Keratinocyte (primary cell): ENCODE measurements at regions not wholly inside any gene's neighbourhood (a gene's known extent, or its start where the extent isn't known, plus 50 kb on each side); places are given as distances from the start of the nearest gene placed in this dataset.

ENCODE experiments used
- DNase-seq: peaks from one replicate; pipeline ENCODE4 v3.0.0-alpha.2; 2011; ENCODE audit warnings: low read depth, missing footprints, low spot score
- FAIRE-seq: peaks from 2 replicates; lab custom pipeline; 2011; peaks lifted over from hg19 to GRCh38; lab: Jason Lieb, UNC
- H2AFZ ChIP-seq: 2 replicates; pipeline ENCODE4 v1.6.0; 2012; ENCODE audit warnings: low read length, control low read depth, inconsistent platforms; ENCODE audit not compliant: control insufficient read depth
- H3K27ac ChIP-seq: 2 replicates; pipeline ENCODE4 v1.5.1; 2011; ENCODE audit warnings: low read length; ENCODE audit not compliant: control insufficient read depth, insufficient read depth
- H3K27me3 ChIP-seq: 3 replicates; pipeline ENCODE4 v1.6.0; 2011; ENCODE audit warnings: low read length; ENCODE audit not compliant: control insufficient read depth, insufficient read depth; ENCODE audit errors: extremely low read depth
- H3K36me3 ChIP-seq, 2 experiments: 2 replicates in 1 of 2; 3 replicates in 1 of 2; pipeline ENCODE4 v1.5.1; 2011; ENCODE audit warnings: low read length in 2 of 2, mild to moderate bottlenecking in 1 of 2; ENCODE audit not compliant: control insufficient read depth in 2 of 2, insufficient read depth in 2 of 2; ENCODE audit errors: extremely low read depth in 1 of 2
- H3K4me1 ChIP-seq: 3 replicates; pipeline ENCODE4 v1.5.1; 2011; ENCODE audit warnings: low read length; ENCODE audit not compliant: control insufficient read depth, insufficient read depth; ENCODE audit errors: extremely low read depth
- H3K4me2 ChIP-seq: 3 replicates; pipeline ENCODE4 v1.6.0; 2011; ENCODE audit warnings: low read depth, low read length; ENCODE audit not compliant: control insufficient read depth, insufficient read depth; ENCODE audit errors: extremely low read depth
- H3K4me3 ChIP-seq, 3 experiments: fragments of 200-600 bp in 1 of 3; sonication (generic) in 1 of 3; 2 replicates in 2 of 3; 3 replicates in 1 of 3; pipeline ENCODE4 v1.5.1; 2011 to 2016; ENCODE audit warnings: low read length in 3 of 3, mild to moderate bottlenecking in 3 of 3, control low read depth in 2 of 3, inconsistent platforms in 1 of 3, low read depth in 1 of 3, mixed read lengths in 1 of 3, mixed run types in 1 of 3, moderate library complexity in 1 of 3; ENCODE audit not compliant: control insufficient read depth in 2 of 3, insufficient read depth in 2 of 3; ENCODE audit errors: extremely low read depth in 1 of 3
- H3K79me2 ChIP-seq: 2 replicates; pipeline ENCODE4 v1.6.0; 2012; ENCODE audit warnings: low read length; ENCODE audit not compliant: control insufficient read depth, insufficient read depth
- H3K9ac ChIP-seq: 3 replicates; pipeline ENCODE4 v1.6.0; 2011; ENCODE audit warnings: low read length; ENCODE audit not compliant: control insufficient read depth, insufficient read depth; ENCODE audit errors: extremely low read depth
- H3K9me1 ChIP-seq: 3 replicates; pipeline ENCODE4 v1.6.0; 2011; ENCODE audit warnings: low read length; ENCODE audit not compliant: control insufficient read depth, insufficient read depth; ENCODE audit errors: extremely low read depth
- H3K9me3 ChIP-seq: 2 replicates; pipeline ENCODE4 v1.5.1; 2012; ENCODE audit warnings: low read depth, low read length; ENCODE audit not compliant: control insufficient read depth
- H4K20me1 ChIP-seq: 3 replicates; pipeline ENCODE4 v1.6.0; 2011; ENCODE audit warnings: low read length; ENCODE audit not compliant: control insufficient read depth, insufficient read depth; ENCODE audit errors: extremely low read depth
- EZH2 ChIP-seq: IDR thresholded peaks from one replicate; pipeline ENCODE4 v1.6.1; 2012; ENCODE audit warnings: inconsistent platforms, mild to moderate bottlenecking, low read length, moderate library complexity
- dilution Hi-C: fragments of 300-500 bp; cut with MboI; formaldehyde crosslinking; loops from one replicate; pipeline ENCODE4 v1.7.0; 2020; ENCODE audit warnings: low sequenced_read_pairs; ENCODE audit not compliant: extremely low pct_ligation_motif_present
- TF ChIP-seq, protein P1 (sequence below), 3 experiments: IDR thresholded peaks in 1 of 3; conservative IDR thresholded peaks in 1 of 3; optimal IDR thresholded peaks in 1 of 3; 2 replicates in 2 of 3; 3 replicates in 1 of 3; pipeline versions ENCODE3 to v1.5.1; 2011; ENCODE audit warnings: low read length in 3 of 3, mild to moderate bottlenecking in 3 of 3, moderate library complexity in 2 of 3, control low read depth in 1 of 3, inconsistent platforms in 1 of 3; ENCODE audit not compliant: insufficient read depth in 2 of 3; ENCODE audit errors: extremely low read depth in 1 of 3

DNA sequence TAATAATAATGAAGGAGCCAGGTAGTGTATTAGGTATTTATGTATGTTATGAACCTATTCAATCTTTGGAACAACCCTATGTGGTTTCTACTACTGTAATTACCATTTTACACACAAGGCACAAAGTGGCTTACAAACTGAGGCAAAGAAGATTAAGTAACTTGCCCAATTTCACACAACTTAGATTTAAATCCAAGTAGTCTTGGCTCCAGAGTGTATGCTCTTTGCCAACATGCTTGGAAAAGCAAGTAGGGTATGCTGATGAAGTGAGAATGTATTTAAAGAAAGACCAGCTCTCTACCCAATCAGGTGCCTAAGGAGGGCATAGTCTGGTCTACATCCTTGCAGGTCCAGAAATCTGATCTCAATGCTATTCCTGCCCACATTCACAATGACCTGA is 463.2 kb downstream of the METTL15 start:
- H3K9me1 ChIP-seq = no peaks in the 10 kb centered on the region
- dilution Hi-C loops = no loop called here
- H3K36me3 ChIP-seq = no peaks in the 10 kb centered on the region
- DNase-seq (no peak), FAIRE-seq (no peak)
- H3K4me1 ChIP-seq = peaks cover 2% of the 10 kb centered on the region
- H3K4me2 ChIP-seq = no peak overlapping the region
- H3K79me2 ChIP-seq = no peaks in the 10 kb centered on the region
- no peaks in the 10 kb centered on the region for H3K9me3 ChIP-seq
- H2AFZ ChIP-seq = no peak overlapping the region
- TF ChIP-seq EZH2 = no peak
- TF ChIP-seq, protein P1, sequence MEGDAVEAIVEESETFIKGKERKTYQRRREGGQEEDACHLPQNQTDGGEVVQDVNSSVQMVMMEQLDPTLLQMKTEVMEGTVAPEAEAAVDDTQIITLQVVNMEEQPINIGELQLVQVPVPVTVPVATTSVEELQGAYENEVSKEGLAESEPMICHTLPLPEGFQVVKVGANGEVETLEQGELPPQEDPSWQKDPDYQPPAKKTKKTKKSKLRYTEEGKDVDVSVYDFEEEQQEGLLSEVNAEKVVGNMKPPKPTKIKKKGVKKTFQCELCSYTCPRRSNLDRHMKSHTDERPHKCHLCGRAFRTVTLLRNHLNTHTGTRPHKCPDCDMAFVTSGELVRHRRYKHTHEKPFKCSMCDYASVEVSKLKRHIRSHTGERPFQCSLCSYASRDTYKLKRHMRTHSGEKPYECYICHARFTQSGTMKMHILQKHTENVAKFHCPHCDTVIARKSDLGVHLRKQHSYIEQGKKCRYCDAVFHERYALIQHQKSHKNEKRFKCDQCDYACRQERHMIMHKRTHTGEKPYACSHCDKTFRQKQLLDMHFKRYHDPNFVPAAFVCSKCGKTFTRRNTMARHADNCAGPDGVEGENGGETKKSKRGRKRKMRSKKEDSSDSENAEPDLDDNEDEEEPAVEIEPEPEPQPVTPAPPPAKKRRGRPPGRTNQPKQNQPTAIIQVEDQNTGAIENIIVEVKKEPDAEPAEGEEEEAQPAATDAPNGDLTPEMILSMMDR (optimal IDR thresholded peaks at IDR 0.05 in 1 of 3, IDR thresholded peaks at IDR 0.05 in 1 of 3, conservative IDR thresholded peaks at IDR 0.05 in 1 of 3; ENCODE audit: extremely low read depth in 1 of 3, insufficient read depth in 2 of 3, low read length in 3 of 3) = no peak
- no peaks in the 10 kb centered on the region for H3K27me3 ChIP-seq
- no peak overlapping the region for H3K27ac ChIP-seq
- H3K9ac ChIP-seq = no peak overlapping the region
- no peak overlapping the region for H3K4me3 ChIP-seq
- H4K20me1 ChIP-seq = no peaks in the 10 kb centered on the region

DNA sequence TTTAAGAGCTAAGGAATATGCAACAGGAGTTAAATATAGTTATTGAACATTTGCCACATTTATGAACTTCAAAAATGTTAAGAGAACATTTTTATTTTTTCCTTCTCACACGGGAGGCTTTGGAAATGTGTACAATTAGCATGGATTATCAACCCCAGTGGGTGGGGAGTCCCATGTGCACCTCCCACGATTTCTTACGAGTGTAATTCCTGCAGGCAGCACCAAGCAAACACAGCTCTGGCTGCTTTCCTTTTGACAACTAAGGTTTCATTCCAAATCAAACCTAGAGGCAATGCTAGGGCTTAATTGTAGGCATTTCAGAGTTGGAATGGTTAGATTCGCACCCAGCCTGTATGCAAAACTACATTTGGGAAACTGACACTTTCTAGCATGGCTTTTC is 460.9 kb downstream of the METTL15 start:
- Histone ChIP-seq H3K9ac (no peak overlapping the region), H3K9me3 (no peaks in the 10 kb centered on the region), H2AFZ (no peak overlapping the region), H3K9me1 (no peaks in the 10 kb centered on the region), H3K27ac (no peak overlapping the region), H3K4me1 (peaks cover 5% of the 10 kb centered on the region), H3K4me2 (no peak overlapping the region), H4K20me1 (no peaks in the 10 kb centered on the region), H3K79me2 (no peaks in the 10 kb centered on the region), H3K36me3 (no peaks in the 10 kb centered on the region), H3K27me3 (no peaks in the 10 kb centered on the region), H3K4me3 (no peak overlapping the region)
- dilution Hi-C loops = no loop called here
- no peak for DNase-seq
- TF ChIP-seq, protein P1 (optimal IDR thresholded peaks at IDR 0.05 in 1 of 3, IDR thresholded peaks at IDR 0.05 in 1 of 3, conservative IDR thresholded peaks at IDR 0.05 in 1 of 3; ENCODE audit: extremely low read depth in 1 of 3, insufficient read depth in 2 of 3, low read length in 3 of 3) = no peak
- no peak for TF ChIP-seq EZH2
- no peak for FAIRE-seq
